ENCODE measurements at regions not wholly inside any gene's neighbourhood (a gene's known extent, or its start where the extent isn't known, plus 50 kb on each side); places are given as distances from the start of the nearest gene placed in this dataset.
"Not testable (repeated sequence)": the region's sequence is repeated elsewhere in the genome, so short reads cannot be mapped to it uniquely, and the experiment has no call there.

- H3K4me3 ChIP-seq (ENCODE audit: low read depth, low read length), result no peak overlapping the region
- TF ChIP-seq CTCF (IDR thresholded peaks at IDR 0.05; ENCODE audit: insufficient read depth, low read length), result no peak
- no peak for DNase-seq (ENCODE audit: low read depth)
Measured at GRCh38 chr4:148845609-148846008, 403.4 kb upstream of the NR3C2 start.

- H3K4me3 ChIP-seq (ENCODE audit: low read depth, low read length), result no peak overlapping the region
- no peak for TF ChIP-seq CTCF (IDR thresholded peaks at IDR 0.05; ENCODE audit: insufficient read depth, low read length)
- no peak for DNase-seq (ENCODE audit: low read depth)
Measured at GRCh38 chr4:148843625-148844024, 401.4 kb upstream of the NR3C2 start.

GRCh38 chr4:148842843-148843242, 400.6 kb upstream of the NR3C2 start:
- no peak overlapping the region for H3K4me3 ChIP-seq (ENCODE audit: low read depth, low read length)
- no peak for DNase-seq (ENCODE audit: low read depth)
- TF ChIP-seq CTCF (IDR thresholded peaks at IDR 0.05; ENCODE audit: insufficient read depth, low read length), result no peak

GRCh38 chr4:148837571-148837970, 395.4 kb upstream of the NR3C2 start:
- H3K4me3 ChIP-seq (ENCODE audit: low read depth, low read length); DNase-seq (ENCODE audit: low read depth): not testable (repeated sequence)

- no peak overlapping the region for H3K4me3 ChIP-seq (ENCODE audit: low read depth, low read length)
- DNase-seq (ENCODE audit: low read depth), result peak; percentile 23
- TF ChIP-seq CTCF (IDR thresholded peaks at IDR 0.05; ENCODE audit: insufficient read depth, low read length), result no peak
Measured at GRCh38 chr4:148834804-148835631, 392.8 kb upstream of the NR3C2 start.

GRCh38 chr4:148831945-148832344, 389.7 kb upstream of the NR3C2 start:
- H3K4me3 ChIP-seq (ENCODE audit: low read depth, low read length), result no peak overlapping the region
- no peak for TF ChIP-seq CTCF (IDR thresholded peaks at IDR 0.05; ENCODE audit: insufficient read depth, low read length)
- peak; percentile 81 for DNase-seq (ENCODE audit: low read depth)

- no peak for TF ChIP-seq CTCF (IDR thresholded peaks at IDR 0.05; ENCODE audit: insufficient read depth, low read length)
- no peak for DNase-seq (ENCODE audit: low read depth)
- H3K4me3 ChIP-seq (ENCODE audit: low read depth, low read length), result no peak overlapping the region
Measured at GRCh38 chr4:148828291-148828690, 386.1 kb upstream of the NR3C2 start.

Measured in fibroblast of the aortic adventitia (primary cell).